IPS-18c (cell line): ENCODE measurements at regions not wholly inside any gene's neighbourhood (a gene's known extent, or its start where the extent isn't known, plus 50 kb on each side); places are given as distances from the start of the nearest gene placed in this dataset.

Experiments
- H3K4me3 ChIP-seq: 2 replicates; pipeline ENCODE4 v1.7.0; 2013; ENCODE audit warnings: low read depth, mild to moderate bottlenecking, low read length, moderate library complexity; ENCODE audit not compliant: insufficient read depth
- H3K9me3 ChIP-seq: one replicate; pipeline ENCODE4 v1.6.1; 2013; ENCODE audit warnings: mild to moderate bottlenecking, low read length, moderate library complexity; ENCODE audit not compliant: control insufficient read depth, insufficient read depth

- H3K9me3 ChIP-seq = peaks cover 3% of the 10 kb centered on the region
- H3K4me3 ChIP-seq = no peak overlapping the region
Observed at GRCh38 chr1:60487565-60488345, 414.2 kb upstream of the C1orf87 start.

- no peak overlapping the region for H3K4me3 ChIP-seq
- H3K9me3 ChIP-seq = no peaks in the 10 kb centered on the region
Observed at GRCh38 chr1:60483509-60483908, 409.9 kb upstream of the C1orf87 start.

- Histone ChIP-seq H3K9me3 (no peaks in the 10 kb centered on the region), H3K4me3 (no peak overlapping the region)
Observed at GRCh38 chr1:60470246-60470645, 396.7 kb upstream of the C1orf87 start.

- H3K9me3 ChIP-seq = no peaks in the 10 kb centered on the region
- no peak overlapping the region for H3K4me3 ChIP-seq
Observed at GRCh38 chr1:60463786-60464185, 390.2 kb upstream of the C1orf87 start.

- Histone ChIP-seq H3K4me3 (no peak overlapping the region), H3K9me3 (no peaks in the 10 kb centered on the region)
Observed at GRCh38 chr1:60463146-60463545, 389.6 kb upstream of the C1orf87 start.

- H3K4me3 ChIP-seq = no peak overlapping the region
Observed at GRCh38 chr1:60461925-60462595, 388.5 kb upstream of the C1orf87 start.

GRCh38 chr1:60458111-60458510 is 384.5 kb upstream of the C1orf87 start:
- no peak overlapping the region for H3K4me3 ChIP-seq
- no peaks in the 10 kb centered on the region for H3K9me3 ChIP-seq

More at GRCh38 chr1:60461925-60462595, 388.5 kb upstream of the C1orf87 start:
- no peaks in the 10 kb centered on the region for H3K9me3 ChIP-seq

GRCh38 chr1:60449876-60450275 is 376.3 kb upstream of the C1orf87 start:
- H3K4me3 ChIP-seq = no peak overlapping the region
- H3K9me3 ChIP-seq = no peaks in the 10 kb centered on the region

- H3K4me3 ChIP-seq = no peak overlapping the region
- no peaks in the 10 kb centered on the region for H3K9me3 ChIP-seq
Observed at GRCh38 chr1:60448850-60449249, 375.3 kb upstream of the C1orf87 start.

GRCh38 chr1:60444680-60445079 is 371.1 kb upstream of the C1orf87 start:
- no peak overlapping the region for H3K4me3 ChIP-seq
- no peaks in the 10 kb centered on the region for H3K9me3 ChIP-seq

GRCh38 chr1:60436186-60436585 is 362.6 kb upstream of the C1orf87 start:
- Histone ChIP-seq H3K9me3 (peaks cover 3% of the 10 kb centered on the region), H3K4me3 (no peak overlapping the region)

- Histone ChIP-seq H3K4me3 (no peak overlapping the region; the same call in 1 of the 2 replicates), H3K9me3 (peaks cover 3% of the 10 kb centered on the region)
Observed at GRCh38 chr1:60431593-60431992, 358.0 kb upstream of the C1orf87 start.

GRCh38 chr1:60430375-60430774 is 356.8 kb upstream of the C1orf87 start:
- peaks cover 3% of the 10 kb centered on the region for H3K9me3 ChIP-seq
- H3K4me3 ChIP-seq = no peak overlapping the region

GRCh38 chr1:60428127-60428526 is 354.6 kb upstream of the C1orf87 start:
- H3K4me3 ChIP-seq = no peak overlapping the region
- H3K9me3 ChIP-seq = no peaks in the 10 kb centered on the region

- Histone ChIP-seq H3K4me3 (no peak overlapping the region), H3K9me3 (no peaks in the 10 kb centered on the region)
Observed at GRCh38 chr1:60427701-60428100, 354.1 kb upstream of the C1orf87 start.

- Histone ChIP-seq H3K9me3 (no peaks in the 10 kb centered on the region), H3K4me3 (no peak overlapping the region)
Observed at GRCh38 chr1:60427194-60427593, 353.6 kb upstream of the C1orf87 start.

- H3K4me3 ChIP-seq = no peak overlapping the region
- H3K9me3 ChIP-seq = no peaks in the 10 kb centered on the region
Observed at GRCh38 chr1:60425528-60425927, 352.0 kb upstream of the C1orf87 start.

GRCh38 chr1:60423146-60423780 is 349.7 kb upstream of the C1orf87 start:
- Histone ChIP-seq H3K4me3 (no peak overlapping the region), H3K9me3 (no peaks in the 10 kb centered on the region)
